Transverse colon (tissue), 3 donors: ENCODE measurements at regions not wholly inside any gene's neighbourhood (a gene's known extent, or its start where the extent isn't known, plus 50 kb on each side); places are given as distances from the start of the nearest gene placed in this dataset.

Experiments
- CTCF ChIP-seq, 5 experiments: fragments of 200-600 bp in 3 of 5; fragments of 450-650 bp in 2 of 5; sonication (generic) in 3 of 5; IDR thresholded peaks; 1 replicate in 2 of 5; 2 replicates in 3 of 5; pipeline ENCODE4 v1.5.1; 2016 to 2017; ENCODE audit warnings: antibody characterized with exemption in 5 of 5, inconsistent platforms in 3 of 5, mild to moderate bottlenecking in 2 of 5, moderate library complexity in 1 of 5
- POLR2A ChIP-seq: fragments of 450-650 bp; IDR thresholded peaks from one replicate; pipeline ENCODE4 v1.6.1; 2016; ENCODE audit warnings: antibody characterized with exemption, mild to moderate bottlenecking, moderate library complexity

DNA sequence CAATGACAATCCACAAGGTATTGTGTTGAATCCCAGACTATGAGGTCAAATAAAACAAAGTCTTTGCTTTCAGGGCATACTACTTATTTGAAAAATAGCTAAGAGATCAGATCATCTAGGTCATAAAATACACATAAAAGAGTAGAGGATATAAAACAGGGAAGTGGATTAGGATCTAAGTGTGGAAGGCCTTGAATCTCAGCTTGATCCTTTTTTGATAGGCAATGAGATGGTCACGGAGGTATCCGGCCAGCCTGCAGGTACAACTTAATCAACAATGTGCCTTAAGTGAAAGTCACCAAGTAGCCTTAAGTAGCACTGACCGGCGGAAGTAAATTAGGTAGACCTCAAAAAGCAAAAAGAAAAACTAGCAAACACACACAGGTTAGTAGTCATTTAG, 901.7 kb downstream of the KCNJ2 start:
- TF ChIP-seq CTCF (IDR thresholded peaks at IDR 0.05) (no peak), POLR2A (no peak)
